B cell (primary cell): ENCODE measurements at regions not wholly inside any gene's neighbourhood (a gene's known extent, or its start where the extent isn't known, plus 50 kb on each side); places are given as distances from the start of the nearest gene placed in this dataset.

ENCODE experiments used
- ATAC-seq: fragments of 200-7000 bp; cut with Tn5 transposase; one replicate; pipeline ENCODE4 v1.10.0; 2021; ENCODE audit warnings: low read depth, mild to moderate bottlenecking, moderate number of reproducible peaks, moderate library complexity
- CTCF ChIA-PET: fragments of 350-600 bp; sonication (Branson Sonifier 250); formaldehyde crosslinking; loops from one replicate; lab custom pipeline; 2021; ENCODE audit warnings: antibody characterized with exemption, inconsistent platforms; lab: Charles Lee
- POLR2A ChIA-PET: fragments of 350-600 bp; sonication (Branson Sonifier 250); formaldehyde crosslinking; loops from one replicate; lab custom pipeline; 2021; ENCODE audit warnings: antibody characterized with exemption; lab: Charles Lee
- DNase-seq: peaks from one replicate; pipeline ENCODE4 v3.0.0; 2013
- H2AFZ ChIP-seq: 2 replicates; pipeline ENCODE4 v1.6.1; 2012; ENCODE audit warnings: mild to moderate bottlenecking, low read depth, low read length; ENCODE audit not compliant: insufficient read depth, poor library complexity, severe bottlenecking
- H3K27ac ChIP-seq, 2 donors: 1 replicate in 1 of 2; 2 replicates in 1 of 2; pipeline ENCODE4 v1.5.1; 2012 to 2013; ENCODE audit warnings: low read length in 2 of 2, mild to moderate bottlenecking in 2 of 2, moderate library complexity in 1 of 2
- H3K27me3 ChIP-seq, 4 experiments: fragments of 200-600 bp in 1 of 4; sonication (generic) in 1 of 4; replicated peaks in 1 of 4; 1 replicate in 2 of 4; 2 replicates in 2 of 4; pipeline versions ENCODE4 v1.6.1 to v1.7.0; 2013 to 2016; ENCODE audit warnings: low read length in 3 of 4, mild to moderate bottlenecking in 2 of 4, mixed read lengths in 1 of 4, moderate library complexity in 1 of 4; ENCODE audit not compliant: insufficient read depth in 4 of 4, control insufficient read depth in 3 of 4; ENCODE audit errors: control extremely low read depth in 1 of 4
- H3K36me3 ChIP-seq, 2 experiments: replicated peaks in 1 of 2; 1 replicate in 1 of 2; 2 replicates in 1 of 2; pipeline versions ENCODE4 v1.6.1 to v1.7.1; 2013; ENCODE audit warnings: low read length in 1 of 2; ENCODE audit not compliant: insufficient read depth in 2 of 2, control insufficient read depth in 1 of 2; ENCODE audit errors: control extremely low read depth in 1 of 2, extremely low read depth in 1 of 2
- H3K4me1 ChIP-seq, 2 donors: fragments of 200-600 bp in 1 of 2; sonication (generic) in 1 of 2; 1 replicate in 1 of 2; 2 replicates in 1 of 2; pipeline versions ENCODE4 v1.5.1 to v1.6.1; 2013 to 2017; ENCODE audit warnings: low read length in 2 of 2; ENCODE audit not compliant: control insufficient read depth in 2 of 2, insufficient read depth in 2 of 2
- H3K4me2 ChIP-seq: replicated peaks from 2 replicates; pipeline ENCODE3; 2012; ENCODE audit warnings: mild to moderate bottlenecking, low read depth, low read length; ENCODE audit not compliant: poor library complexity, severe bottlenecking
- H3K4me3 ChIP-seq, 5 experiments: fragments of 200-600 bp in 1 of 5; sonication (generic) in 1 of 5; 1 replicate in 3 of 5; 2 replicates in 2 of 5; pipeline versions ENCODE4 v1.5.1 to v1.7.0; 2011 to 2016; ENCODE audit warnings: low read length in 4 of 5, mild to moderate bottlenecking in 4 of 5, low read depth in 2 of 5, control low read depth in 1 of 5, moderate library complexity in 1 of 5; ENCODE audit not compliant: insufficient read depth in 1 of 5; ENCODE audit errors: control extremely low read depth in 1 of 5, extremely low read depth in 1 of 5
- H3K79me2 ChIP-seq: fragments of 200-600 bp; sonication (generic); one replicate; pipeline ENCODE4 v1.6.0; 2016; ENCODE audit warnings: low read length; ENCODE audit not compliant: control insufficient read depth, insufficient read depth
- H3K9ac ChIP-seq: fragments of 200-600 bp; sonication (generic); 2 replicates; pipeline ENCODE4 v1.6.1; 2017; ENCODE audit warnings: mild to moderate bottlenecking, low read length, moderate library complexity
- H3K9me3 ChIP-seq, 3 donors: one replicate each; pipeline versions ENCODE4 v1.6.1 to v1.7.1; 2013; ENCODE audit warnings: low read length in 2 of 3; ENCODE audit not compliant: control insufficient read depth in 2 of 3, insufficient read depth in 1 of 3; ENCODE audit errors: control extremely low read depth in 1 of 3
- H4K20me1 ChIP-seq: 2 replicates; pipeline ENCODE4 v1.6.0; 2012; ENCODE audit warnings: mild to moderate bottlenecking, low read length; ENCODE audit not compliant: insufficient read depth, control insufficient read depth, poor library complexity, severe bottlenecking
- H3K27ac Mint-ChIP-seq: one replicate; pipeline ENCODE4 v1.8.0; 2021; ENCODE audit warnings: mixed read lengths
- H3K27me3 Mint-ChIP-seq: one replicate; pipeline ENCODE4 v1.8.0; 2021; ENCODE audit warnings: mixed read lengths
- H3K4me1 Mint-ChIP-seq: one replicate; pipeline ENCODE4 v1.8.0; 2021; ENCODE audit warnings: mixed read lengths
- H3K4me3 Mint-ChIP-seq: one replicate; pipeline ENCODE4 v1.8.0; 2021; ENCODE audit warnings: mixed read lengths
- H3K9me3 Mint-ChIP-seq: one replicate; pipeline ENCODE4 v1.8.0; 2022; ENCODE audit warnings: mixed read lengths; ENCODE audit not compliant: insufficient read depth
- CTCF ChIP-seq: fragments of 200-600 bp; IDR thresholded peaks from one replicate; pipeline ENCODE4 v1.8.0; 2022; ENCODE audit warnings: antibody characterized with exemption, mild to moderate bottlenecking
- EZH2 ChIP-seq: IDR thresholded peaks from 2 replicates; pipeline ENCODE4 v1.6.1; 2012; ENCODE audit warnings: borderline replicate concordance, low read depth, mild to moderate bottlenecking, moderate library complexity, low read length; ENCODE audit not compliant: insufficient read depth, poor library complexity, severe bottlenecking
- WGBS: methylation state at CpG from one replicate; pipeline ENCODE4 v1.1.5; 2013; ENCODE audit warnings: missing lambda C conversion rate; ENCODE audit not compliant: insufficient coverage; 5-methylcytosine and 5-hydroxymethylcytosine counted together
- intact Hi-C: fragments of 100-400 bp; cut with micrococcal nuclease; formaldehyde crosslinking; loops from one replicate; pipeline ENCODE4 v1.10.0; 2022

- ATAC-seq (no peak), DNase-seq (no peak)
- no peaks in the 10 kb centered on the region for H3K27me3 Mint-ChIP-seq
- CTCF ChIA-PET = no interaction called here
- peaks cover 2 to 13% (median 5%) of the 10 kb centered on the region in 3 donors for H3K9me3 ChIP-seq
- 80% methylated on average over 1 of the region's 2 CpGs for WGBS
- no peak overlapping the region for H3K4me3 ChIP-seq
- no peak overlapping the region for H2AFZ ChIP-seq
- no peak overlapping the region for H3K4me2 ChIP-seq
- POLR2A ChIA-PET = no interaction called here
- H3K27me3 ChIP-seq = no peaks in the 10 kb centered on the region
- H3K27ac Mint-ChIP-seq = no peak overlapping the region
- no peak overlapping the region for H3K27ac ChIP-seq
- TF ChIP-seq CTCF (no peak), EZH2 (no peak)
- no peaks in the 10 kb centered on the region for H3K4me1 Mint-ChIP-seq
- no peaks in the 10 kb centered on the region for H3K79me2 ChIP-seq
- H3K4me3 Mint-ChIP-seq = no peak overlapping the region
- H3K36me3 ChIP-seq = no peaks in the 10 kb centered on the region
- intact Hi-C loops = no loop called here
- no peak overlapping the region for H3K9ac ChIP-seq
- no peaks in the 10 kb centered on the region for H3K9me3 Mint-ChIP-seq
- no peaks in the 10 kb centered on the region for H3K4me1 ChIP-seq
- no peaks in the 10 kb centered on the region for H4K20me1 ChIP-seq
Measured at GRCh38 chr13:109436841-109437240, 349.5 kb downstream of the IRS2 start.

- H3K79me2 ChIP-seq = no peaks in the 10 kb centered on the region
- TF ChIP-seq CTCF = no peak
- TF ChIP-seq EZH2 = no peak
- 69% methylated on average over 4 of the region's 7 CpGs for WGBS
- POLR2A ChIA-PET = no interaction called here
- no peak overlapping the region for H3K4me3 Mint-ChIP-seq
- DNase-seq (no peak), ATAC-seq (no peak)
- no peaks in the 10 kb centered on the region for H3K27me3 ChIP-seq
- no peaks in the 10 kb centered on the region for H3K36me3 ChIP-seq
- no peaks in the 10 kb centered on the region for H3K4me1 ChIP-seq
- no peak overlapping the region for H3K4me3 ChIP-seq
- no peaks in the 10 kb centered on the region for H3K4me1 Mint-ChIP-seq
- H3K9me3 ChIP-seq = peaks cover 2 to 13% (median 5%) of the 10 kb centered on the region in 3 donors
- no peak overlapping the region for H3K27ac Mint-ChIP-seq
- no peaks in the 10 kb centered on the region for H3K27me3 Mint-ChIP-seq
- H3K9ac ChIP-seq = no peak overlapping the region
- intact Hi-C loops = no loop called here
- no peaks in the 10 kb centered on the region for H3K9me3 Mint-ChIP-seq
- no peak overlapping the region for H3K27ac ChIP-seq
- H3K4me2 ChIP-seq = no peak overlapping the region
- H2AFZ ChIP-seq = no peak overlapping the region
- CTCF ChIA-PET = no interaction called here
- H4K20me1 ChIP-seq = no peaks in the 10 kb centered on the region
Measured at GRCh38 chr13:109436055-109436622, 350.2 kb downstream of the IRS2 start.
